22Rv1 (cell line): ENCODE measurements at regions not wholly inside any gene's neighbourhood (a gene's known extent, or its start where the extent isn't known, plus 50 kb on each side); places are given as distances from the start of the nearest gene placed in this dataset.

Source experiments
- CTCF ChIP-seq: fragments of 450-650 bp; IDR thresholded peaks from 2 replicates; pipeline ENCODE4 v1.5.1; 2017; ENCODE audit warnings: mild to moderate bottlenecking
- ZFX ChIP-seq: fragments of 450-650 bp; IDR thresholded peaks from 2 replicates; pipeline ENCODE4 v1.6.1; 2017; ENCODE audit warnings: antibody characterized with exemption, borderline replicate concordance

- TF ChIP-seq CTCF = peak; percentile 56
- no peak; the same call in 1 of the 2 replicates for TF ChIP-seq ZFX
These were observed 60.6 kb downstream of the FAM217A start for GRCh38 chr6:4018171-4018923.
